Heart left ventricle (tissue), 16 donors: ENCODE measurements at regions not wholly inside any gene's neighbourhood (a gene's known extent, or its start where the extent isn't known, plus 50 kb on each side); places are given as distances from the start of the nearest gene placed in this dataset.

Experiments used
- ATAC-seq, 4 donors: fragments of 200-7000 bp; cut with Tn5 transposase; one replicate each; pipeline ENCODE4 v1.9.1; 2020 to 2022; ENCODE audit warnings: moderate library complexity in 4 of 4, mild to moderate bottlenecking in 3 of 4, moderate number of reproducible peaks in 1 of 4
- DNase-seq, 5 donors: peaks; one replicate each; pipeline ENCODE4 v3.0.0-alpha.2; 2020
- H3K27ac ChIP-seq, 12 donors: fragments of 200-600 bp; sonication (generic) in 4 of 12; one replicate each; pipeline versions ENCODE4 v1.5.0 to v1.8.0; 2016 to 2022; ENCODE audit warnings: mild to moderate bottlenecking in 2 of 12
- H3K27me3 ChIP-seq, 9 donors: fragments of 200-600 bp; sonication (generic) in 2 of 9; one replicate each; pipeline versions ENCODE4 v1.5.1 to v1.8.0; 2016 to 2022; ENCODE audit warnings: mild to moderate bottlenecking in 3 of 9
- H3K36me3 ChIP-seq, 9 donors: fragments of 200-600 bp; sonication (generic) in 2 of 9; one replicate each; pipeline versions ENCODE4 v1.5.0 to v1.8.0; 2018 to 2022; ENCODE audit warnings: mild to moderate bottlenecking in 2 of 9
- H3K4me1 ChIP-seq, 12 donors: fragments of 200-600 bp; sonication (generic) in 4 of 12; one replicate each; pipeline versions ENCODE4 v1.5.0 to v1.8.0; 2016 to 2022; ENCODE audit warnings: mild to moderate bottlenecking in 3 of 12
- H3K4me3 ChIP-seq, 12 donors: fragments of 200-600 bp; sonication (generic) in 4 of 12; one replicate each; pipeline versions ENCODE4 v1.5.0 to v1.8.0; 2017 to 2022; ENCODE audit warnings: mild to moderate bottlenecking in 9 of 12, moderate library complexity in 4 of 12
- H3K9me3 ChIP-seq, 12 donors: fragments of 200-600 bp; sonication (generic) in 4 of 12; one replicate each; pipeline versions ENCODE4 v1.5.0 to v1.8.0; 2016 to 2022; ENCODE audit warnings: mild to moderate bottlenecking in 1 of 12
- CTCF ChIP-seq, 12 donors: fragments of 200-600 bp; sonication (generic) in 4 of 12; IDR thresholded peaks; one replicate each; pipeline versions ENCODE4 v1.5.0 to v1.8.0; 2018 to 2022; ENCODE audit warnings: antibody characterized with exemption in 12 of 12, mild to moderate bottlenecking in 5 of 12
- POLR2A ChIP-seq, 2 donors: fragments of 450-650 bp; IDR thresholded peaks; one replicate each; pipeline ENCODE4 v1.6.1; 2017; ENCODE audit warnings: antibody characterized with exemption in 2 of 2, mild to moderate bottlenecking in 2 of 2, moderate library complexity in 2 of 2
- WGBS, 4 donors: extraction: QIAGEN DNeasy Blood & Tissue Kit in 2 of 4; methylation state at CpG; one replicate each; pipeline versions ENCODE4 v1.1.5 to v1.1.7; 2013 to 2018; 5-methylcytosine and 5-hydroxymethylcytosine counted together
- intact Hi-C, 10 donors: fragments of 100-400 bp; cut with DNase I; formaldehyde crosslinking; loops; one replicate each; pipeline versions ENCODE4 v1.11.1 to v1.14.2; 2022
- donor health status: ischemic (EF 13 %, LVEDD 7.1; RV severe dilation, severe dysfunction).
- donor health status: healthy with polysubstance abuse.
- donor health status: DM: no; HTN: yes; CAD: no.
- donor health status: DM: no; HTN: no; CAD: no.
- donor health status: ischemic (EF 25% LVEDD 6.9; RV normal size, moderate dysfunction).
- donor health status: ischemic (EF 25% LVEDD 5.7; RV mildly dilated, moderate dysfunction).
- donor health status: healthy.
- donor health status: DM: yes; HTN: yes; CAD: no.
- donor health status: ischemic (EF 35%, LVEDD 5.7; RV mildly dilated, moderate dysfunction).
- donor health status: nonischemic (EF 11% LVEDD 7.7; RV severe dilation, severe dysfunction).
- donor health status: DM: yes; HTN: yes; CAD: no.
- donor health status: PGD.
- donor health status: ischemic (EF 29% LVEDD 5.4; RV normal size, mild dysfunction).
- donor health status: nonischemic (EF 23%, LVEDD 6.1; RV moderate dilation, normal function).

GRCh38 chr14:86420131-86420530 lies 890.2 kb downstream of the FLRT2 start:
- H3K27me3 ChIP-seq = no peaks in the 10 kb centered on the region
- intact Hi-C loops = no loop called here
- H3K4me1 ChIP-seq = no peaks in the 10 kb centered on the region
- no peaks in the 10 kb centered on the region for H3K9me3 ChIP-seq
- no peak overlapping the region for H3K4me3 ChIP-seq
- H3K27ac ChIP-seq = no peak overlapping the region
- ATAC-seq = no peak
- no peak for DNase-seq
- H3K36me3 ChIP-seq = no peaks in the 10 kb centered on the region
- TF ChIP-seq POLR2A (IDR thresholded peaks at IDR 0.05) = no peak
- TF ChIP-seq CTCF (IDR thresholded peaks at IDR 0.05) = no peak

GRCh38 chr14:86414146-86414545 lies 884.2 kb downstream of the FLRT2 start:
- TF ChIP-seq POLR2A (IDR thresholded peaks at IDR 0.05) (no peak), CTCF (IDR thresholded peaks at IDR 0.05) (no peak)
- H3K27ac ChIP-seq = no peak overlapping the region
- no peaks in the 10 kb centered on the region for H3K4me1 ChIP-seq
- no peaks in the 10 kb centered on the region for H3K27me3 ChIP-seq
- ATAC-seq (no peak), DNase-seq (no peak)
- H3K4me3 ChIP-seq = no peak overlapping the region
- no peaks in the 10 kb centered on the region for H3K9me3 ChIP-seq
- WGBS, 4 donors = 62 to 71% (median 67%) methylated on average over 1 of the region's 1 CpG
- intact Hi-C loops = no loop called here
- H3K36me3 ChIP-seq = no peaks in the 10 kb centered on the region

- Histone ChIP-seq H3K36me3 (no peaks in the 10 kb centered on the region), H3K9me3 (peaks cover 0 to 5% (median 0%) of the 10 kb centered on the region in 12 donors), H3K4me3 (no peak overlapping the region), H3K27me3 (no peaks in the 10 kb centered on the region), H3K4me1 (no peaks in the 10 kb centered on the region), H3K27ac (no peak overlapping the region)
- TF ChIP-seq POLR2A (IDR thresholded peaks at IDR 0.05) (no peak), CTCF (IDR thresholded peaks at IDR 0.05) (no peak)
- DNase-seq (no peak), ATAC-seq (no peak)
- intact Hi-C loops = no loop called here
- WGBS, 4 donors = 46 to 60% (median 53%) methylated on average over 3 of the region's 3 CpGs
Measured at GRCh38 chr14:86404989-86405649, 875.2 kb downstream of the FLRT2 start.

- DNase-seq = no peak
- Histone ChIP-seq H3K4me1 (no peaks in the 10 kb centered on the region), H3K4me3 (no peak overlapping the region), H3K27ac (no peak overlapping the region), H3K27me3 (no peaks in the 10 kb centered on the region), H3K9me3 (peaks cover 0 to 5% (median 0%) of the 10 kb centered on the region in 12 donors), H3K36me3 (no peaks in the 10 kb centered on the region)
- 75 to 79% (median 76%) methylated on average over 2 of the region's 2 CpGs for WGBS, 4 donors
- intact Hi-C loops = no loop called here
- TF ChIP-seq CTCF (IDR thresholded peaks at IDR 0.05) = no peak
- TF ChIP-seq POLR2A (IDR thresholded peaks at IDR 0.05) = no peak
- ATAC-seq = no peak
Measured at GRCh38 chr14:86404425-86404824, 874.5 kb downstream of the FLRT2 start.
